ELR (cell line): ENCODE measurements at regions not wholly inside any gene's neighbourhood (a gene's known extent, or its start where the extent isn't known, plus 50 kb on each side); places are given as distances from the start of the nearest gene placed in this dataset.
"Not testable (repeated sequence)": the region's sequence is repeated elsewhere in the genome, so short reads cannot be mapped to it uniquely, and the experiment has no call there.

Source experiments
- DNase-seq: peaks from one replicate; pipeline ENCODE4 v3.0.0-alpha.2; 2015; ENCODE audit warnings: low read depth

- DNase-seq = peak; percentile 48
Measured at GRCh38 chr15:95609096-95609495, 721.4 kb upstream of the NR2F2 start.

GRCh38 chr15:95610945-95611344 lies 719.6 kb upstream of the NR2F2 start:
- DNase-seq = no peak

GRCh38 chr15:95615436-95615835 lies 715.1 kb upstream of the NR2F2 start:
- DNase-seq = no peak

GRCh38 chr15:95616306-95616705 lies 714.2 kb upstream of the NR2F2 start:
- no peak for DNase-seq

- peak; percentile 8 for DNase-seq
Measured at GRCh38 chr15:95620934-95621579, 709.4 kb upstream of the NR2F2 start.

- DNase-seq = no peak
Measured at GRCh38 chr15:95622843-95623242, 707.7 kb upstream of the NR2F2 start.

- no peak for DNase-seq
Measured at GRCh38 chr15:95624100-95624499, 706.4 kb upstream of the NR2F2 start.

GRCh38 chr15:95624616-95625361 lies 705.7 kb upstream of the NR2F2 start:
- no peak for DNase-seq

GRCh38 chr15:95626501-95627361 lies 703.8 kb upstream of the NR2F2 start:
- no peak for DNase-seq

DNA sequence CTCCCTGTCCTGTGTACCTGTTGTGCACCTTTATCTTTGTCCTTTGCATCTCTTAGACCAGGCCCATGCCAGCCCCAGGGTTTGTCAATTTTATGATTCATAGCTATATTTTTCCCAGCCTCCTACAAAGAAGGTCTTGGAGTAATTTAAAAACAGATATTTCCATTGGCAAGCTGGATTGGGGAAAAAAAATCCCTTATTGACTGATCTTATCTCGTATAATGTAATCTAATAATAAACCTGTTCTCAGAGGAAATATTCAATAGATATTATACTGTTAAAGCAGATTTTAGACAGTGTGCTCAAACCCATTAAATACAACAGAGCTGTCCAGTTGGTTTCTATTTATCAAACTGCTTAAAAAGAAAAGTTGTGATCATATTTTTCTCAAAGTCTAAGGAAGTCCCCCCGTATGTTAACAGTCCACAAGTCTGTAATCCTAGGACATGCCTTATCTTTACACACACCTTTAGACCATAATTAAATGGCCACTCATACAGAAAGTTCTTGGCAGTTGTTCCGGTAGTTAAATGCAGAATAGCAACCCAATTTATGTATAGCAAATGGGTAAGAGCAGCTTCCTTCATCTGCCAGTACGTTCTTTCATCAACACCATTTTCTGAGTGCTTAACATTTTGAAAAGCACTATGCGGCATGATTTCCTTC lies 700.9 kb upstream of the NR2F2 start:
- DNase-seq = no peak

- DNase-seq = no peak
Measured at GRCh38 chr15:95630683-95631082, 699.8 kb upstream of the NR2F2 start.

DNA sequence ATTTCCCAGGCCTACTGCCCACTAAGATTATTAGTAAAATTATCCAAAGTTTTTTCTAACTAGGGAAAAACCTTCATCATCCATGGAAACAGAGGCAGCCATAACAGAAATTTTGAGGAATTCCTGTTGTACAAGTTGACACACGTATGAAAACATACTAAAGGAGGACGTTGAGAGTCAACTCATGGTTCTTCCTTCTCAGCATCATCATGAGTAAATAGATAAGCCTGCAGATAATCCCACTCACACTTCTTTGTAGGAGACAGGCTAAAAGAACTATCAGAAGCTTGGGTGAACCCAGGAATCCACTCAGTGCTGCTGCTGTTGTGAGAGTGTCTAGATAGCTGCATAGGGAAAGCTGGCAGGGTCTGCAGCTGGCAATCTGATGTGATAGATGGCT lies 694.8 kb upstream of the NR2F2 start:
- no peak for DNase-seq

- DNase-seq = no peak
Measured at GRCh38 chr15:95636107-95636506, 694.4 kb upstream of the NR2F2 start.

DNA sequence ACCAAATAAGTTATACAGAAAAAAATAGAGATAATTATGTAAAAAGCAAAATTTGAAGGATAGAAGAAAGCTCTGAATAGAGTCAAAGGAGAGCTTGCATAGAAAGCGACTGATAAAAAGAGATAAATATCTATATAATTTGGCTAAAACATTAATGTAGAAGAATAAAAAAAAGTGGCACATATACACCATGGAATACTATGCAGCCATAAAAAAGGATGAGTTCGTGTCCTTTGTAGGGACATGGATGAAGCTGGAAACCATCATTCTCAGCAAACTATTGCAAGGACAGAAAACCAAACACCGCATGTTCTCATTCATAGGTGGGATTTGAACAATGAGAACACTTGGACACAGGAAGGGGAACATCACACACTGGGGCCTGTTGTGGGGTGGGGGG lies 693.3 kb upstream of the NR2F2 start:
- not testable (repeated sequence) for DNase-seq

DNA sequence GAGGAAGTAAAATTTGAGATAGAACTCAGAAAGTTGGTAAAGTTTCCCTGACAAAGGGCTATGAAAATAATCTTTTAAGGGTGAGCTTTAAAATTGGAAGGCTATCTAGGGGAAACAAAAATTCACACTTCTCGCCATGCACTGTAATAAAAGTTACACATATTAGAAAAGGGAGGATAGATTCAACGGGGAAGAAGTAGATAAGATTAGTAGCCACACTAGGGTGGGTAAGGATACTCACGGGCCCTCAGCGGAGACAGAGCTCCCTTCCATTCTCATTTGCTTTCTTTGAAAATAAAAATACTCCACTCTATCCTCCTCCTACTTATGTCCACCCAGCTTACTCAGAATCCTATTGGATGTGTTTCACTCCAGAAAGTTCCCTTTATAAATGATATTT lies 691.3 kb upstream of the NR2F2 start:
- DNase-seq = no peak

DNA sequence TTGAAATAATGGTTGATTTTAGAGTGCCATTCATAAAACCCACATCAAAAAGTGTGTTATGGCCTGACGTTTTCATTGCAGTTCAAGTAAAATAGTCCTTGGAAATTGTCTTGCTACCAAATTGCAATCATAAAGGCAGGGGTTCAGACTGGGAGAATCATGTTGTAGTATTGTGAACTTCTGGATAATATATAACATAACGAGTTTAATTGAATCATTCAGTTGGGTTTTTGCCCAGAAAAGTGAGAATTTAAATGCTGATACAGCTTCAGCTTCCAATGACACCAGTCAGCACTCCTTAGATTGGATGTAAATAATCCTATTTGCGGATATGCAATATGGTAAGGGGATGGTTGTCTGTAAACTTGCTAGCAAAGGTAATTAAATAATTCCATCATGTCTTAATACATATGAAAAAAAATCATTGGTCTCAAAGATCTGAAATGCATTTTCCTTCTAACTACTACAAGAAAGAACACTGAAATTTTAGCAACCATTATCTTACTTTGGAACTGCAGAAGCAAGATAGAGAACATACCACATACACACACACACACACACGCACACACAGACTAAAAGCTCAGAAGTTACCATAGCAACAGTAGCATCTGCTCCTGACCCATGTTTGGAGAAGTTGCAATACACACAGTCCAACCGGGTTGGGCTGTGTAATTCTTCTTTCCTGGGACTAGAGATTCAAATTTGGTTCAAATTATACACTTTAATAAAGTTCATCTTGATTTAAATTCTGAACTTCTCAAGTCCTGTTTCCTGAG lies 686.2 kb upstream of the NR2F2 start:
- no peak for DNase-seq

DNA sequence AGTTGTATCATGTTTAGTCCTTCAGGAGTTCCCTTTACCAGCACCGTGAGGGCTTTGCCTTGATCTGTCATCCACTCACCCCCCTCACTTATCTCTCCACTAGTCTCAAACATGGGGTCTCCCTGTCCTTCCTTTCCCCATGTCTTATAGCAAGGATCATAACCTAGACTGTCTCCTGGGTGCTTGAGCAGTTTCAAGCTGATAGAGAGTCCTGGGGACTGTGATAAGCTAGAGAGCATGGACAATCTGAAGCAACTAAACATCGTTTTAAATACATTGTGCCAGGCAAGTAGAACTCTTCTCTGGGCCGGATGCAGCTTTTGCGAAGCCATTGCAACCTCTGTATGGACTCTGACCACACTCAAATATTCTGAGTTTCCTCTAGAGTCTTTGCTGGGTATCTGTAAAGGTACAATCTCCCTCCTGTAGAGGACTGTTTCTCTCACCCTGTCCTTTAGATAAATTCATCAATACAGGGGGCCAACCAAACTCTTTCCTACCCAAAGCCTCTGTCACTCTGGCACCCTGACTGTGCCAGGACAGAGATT lies 684.6 kb upstream of the NR2F2 start:
- no peak for DNase-seq

DNA sequence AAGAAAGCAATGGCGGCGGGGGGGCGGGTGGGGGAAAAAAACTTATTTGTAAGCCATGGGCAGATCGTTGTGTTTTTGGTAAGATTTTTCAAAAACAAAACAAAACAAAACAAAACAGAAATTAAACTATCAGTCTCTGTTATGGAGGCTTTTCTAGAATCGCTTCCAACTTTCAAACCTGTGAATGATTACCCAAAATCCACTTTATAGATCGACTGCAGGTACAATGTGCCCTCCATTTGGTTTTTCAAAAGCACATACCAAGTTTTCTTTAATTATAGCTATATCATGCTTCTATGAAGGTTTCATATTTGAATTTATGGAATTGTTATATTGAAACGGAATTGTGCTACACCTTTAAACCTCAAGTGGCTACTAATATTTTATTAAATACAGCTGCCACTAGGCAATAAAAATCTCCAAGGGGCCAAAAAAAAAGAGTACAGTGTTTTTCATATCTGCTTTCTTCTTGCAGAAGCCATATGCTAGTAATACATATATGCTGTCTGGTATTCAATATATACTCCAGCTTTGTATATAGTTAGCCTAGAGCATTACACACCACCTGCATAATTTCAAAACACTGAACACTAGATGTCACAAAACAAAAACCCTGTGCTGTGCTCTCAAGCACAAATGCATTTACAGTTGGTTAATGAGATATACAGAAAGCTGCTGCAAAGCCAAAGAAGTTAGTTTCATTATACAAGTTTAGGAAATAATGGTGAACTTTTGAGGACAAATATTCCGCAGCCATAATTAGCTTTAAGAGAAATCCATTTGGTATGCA lies 683.8 kb upstream of the NR2F2 start:
- DNase-seq = no peak

DNA sequence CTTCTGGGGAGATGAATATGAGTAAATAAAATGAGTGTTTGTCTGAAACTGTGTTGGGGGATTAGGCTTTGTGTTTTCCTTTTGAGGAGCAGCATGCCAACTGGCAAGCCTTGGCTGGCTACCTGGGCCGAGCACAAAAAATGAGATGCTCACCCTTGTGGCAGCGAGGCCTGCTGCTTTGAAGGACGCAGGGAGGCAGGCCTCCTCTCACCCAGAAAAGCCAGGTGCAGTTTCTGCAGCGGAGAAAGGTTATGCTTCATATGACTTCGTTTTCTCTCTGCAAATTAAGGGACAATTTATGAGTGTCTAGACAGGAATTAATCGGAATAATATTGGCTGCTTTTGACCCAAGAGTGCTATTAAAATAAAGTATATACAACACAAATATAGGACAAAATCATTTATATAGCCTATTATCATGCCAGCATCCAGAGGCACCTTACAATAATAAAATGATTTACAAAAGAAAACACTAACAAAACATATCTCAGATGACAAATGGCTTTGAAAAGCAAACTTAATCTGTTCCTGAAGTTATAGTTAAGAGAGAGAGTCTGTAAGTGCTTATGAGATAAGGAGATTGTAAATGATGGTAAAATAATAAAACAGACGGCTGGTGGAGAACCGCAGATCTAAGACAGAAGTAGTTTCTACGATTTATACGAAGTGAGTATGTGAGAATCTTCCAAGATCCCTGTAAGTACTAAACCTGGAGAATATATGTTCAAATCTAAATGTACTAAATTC lies 682.8 kb upstream of the NR2F2 start:
- DNase-seq = no peak

DNA sequence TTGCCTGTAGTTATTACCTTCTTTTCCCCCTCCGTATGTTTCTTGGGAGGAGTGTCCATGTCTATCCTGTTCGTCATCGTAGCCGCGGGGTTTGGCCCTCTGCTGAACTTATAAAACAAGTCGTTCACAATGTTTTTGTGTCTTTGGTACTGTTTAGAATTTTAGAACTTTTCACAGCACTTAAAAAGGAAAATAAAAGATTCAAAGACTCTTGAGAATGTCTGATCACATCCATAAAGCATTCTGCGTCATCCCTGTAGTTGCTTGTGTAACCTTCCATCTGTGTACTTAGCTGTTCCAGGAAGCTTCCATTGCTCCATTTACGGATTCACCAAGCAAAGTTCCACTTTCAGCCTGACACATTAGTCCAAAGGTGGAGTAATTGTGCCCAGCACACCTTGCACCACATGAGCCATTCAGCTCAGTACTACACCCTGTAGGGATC lies 677.1 kb upstream of the NR2F2 start:
- peak; percentile 51 for DNase-seq
